Activated B cell treated with CpG ODN at 0.5 μM for 24 hours (primary cell): ENCODE measurements at regions not wholly inside any gene's neighbourhood (a gene's known extent, or its start where the extent isn't known, plus 50 kb on each side); places are given as distances from the start of the nearest gene placed in this dataset.

Experiments used
- ATAC-seq: fragments of 200-7000 bp; cut with Tn5 transposase; one replicate; pipeline ENCODE4 v1.10.0; 2021; ENCODE audit warnings: low read depth, mild to moderate bottlenecking, moderate library complexity
- CTCF ChIA-PET: fragments of 350-600 bp; sonication (Branson Sonifier 250); formaldehyde crosslinking; loops from one replicate; lab custom pipeline; 2021; ENCODE audit warnings: antibody characterized with exemption; lab: Charles Lee
- POLR2A ChIA-PET: fragments of 350-600 bp; sonication (Branson Sonifier 250); formaldehyde crosslinking; loops from one replicate; lab custom pipeline; 2021; ENCODE audit warnings: antibody characterized with exemption; lab: Charles Lee
- DNase-seq: peaks from one replicate; pipeline ENCODE4 v3.0.0; 2022
- H3K27ac Mint-ChIP-seq: one replicate; pipeline ENCODE4 v1.8.0; 2020; ENCODE audit warnings: mixed read lengths
- H3K27me3 Mint-ChIP-seq: one replicate; pipeline ENCODE4 v1.8.0; 2021; ENCODE audit warnings: mixed read lengths
- H3K36me3 Mint-ChIP-seq: one replicate; pipeline ENCODE4 v1.8.0; 2021; ENCODE audit warnings: low read depth, mixed read lengths
- H3K4me1 Mint-ChIP-seq: one replicate; pipeline ENCODE4 v1.8.0; 2021; ENCODE audit warnings: mixed read lengths
- H3K4me3 Mint-ChIP-seq: one replicate; pipeline ENCODE4 v1.8.0; 2020; ENCODE audit warnings: mild to moderate bottlenecking, mixed read lengths
- H3K9me3 Mint-ChIP-seq: one replicate; pipeline ENCODE4 v1.8.0; 2020; ENCODE audit warnings: mixed read lengths
- intact Hi-C: fragments of 100-400 bp; cut with micrococcal nuclease; formaldehyde crosslinking; loops from one replicate; pipeline ENCODE4 v1.15.1; 2024
- TF ChIP-seq, protein P1 (sequence below): fragments of 200-600 bp; IDR thresholded peaks from one replicate; pipeline ENCODE4 v1.8.0; 2022; ENCODE audit warnings: antibody characterized with exemption, mild to moderate bottlenecking

DNA sequence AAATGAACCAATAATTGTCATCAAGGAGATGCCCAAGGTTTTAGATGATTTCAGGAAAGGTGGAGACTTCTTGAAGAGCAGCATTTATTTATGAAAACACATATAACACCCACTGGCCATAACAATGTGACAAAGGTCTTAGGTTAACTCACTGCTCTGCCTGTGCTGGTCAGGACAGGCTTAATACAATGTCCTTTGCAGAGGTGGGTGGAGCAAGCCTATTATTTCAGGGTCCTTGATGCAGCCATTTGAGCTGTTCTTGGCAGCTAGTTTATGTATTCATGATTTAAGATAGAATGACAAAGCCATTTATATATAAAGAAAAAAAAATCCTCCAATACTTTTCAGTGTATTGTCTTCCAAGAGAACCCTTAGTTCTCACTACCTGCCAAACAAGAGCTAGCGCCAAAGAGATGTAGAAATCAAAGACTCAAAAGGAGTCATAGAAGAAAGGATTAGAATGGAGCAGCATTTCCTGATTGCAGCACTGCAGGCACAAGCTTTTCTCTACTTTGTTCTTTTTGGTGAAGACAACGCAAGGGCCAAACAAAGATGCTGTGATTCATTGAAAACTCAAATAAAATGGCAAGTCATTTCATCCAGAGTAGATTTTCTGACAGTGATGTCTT lies 124.3 kb upstream of the TSHZ2 start:
- ChIA-PET CTCF (no interaction called here), POLR2A (no interaction called here)
- Mint-ChIP-seq H3K27ac (no peak overlapping the region), H3K36me3 (no peaks in the 10 kb centered on the region), H3K4me3 (no peak overlapping the region), H3K9me3 (peaks cover 2% of the 10 kb centered on the region), H3K27me3 (peaks cover 2% of the 10 kb centered on the region), H3K4me1 (no peaks in the 10 kb centered on the region)
- TF ChIP-seq, protein P1, sequence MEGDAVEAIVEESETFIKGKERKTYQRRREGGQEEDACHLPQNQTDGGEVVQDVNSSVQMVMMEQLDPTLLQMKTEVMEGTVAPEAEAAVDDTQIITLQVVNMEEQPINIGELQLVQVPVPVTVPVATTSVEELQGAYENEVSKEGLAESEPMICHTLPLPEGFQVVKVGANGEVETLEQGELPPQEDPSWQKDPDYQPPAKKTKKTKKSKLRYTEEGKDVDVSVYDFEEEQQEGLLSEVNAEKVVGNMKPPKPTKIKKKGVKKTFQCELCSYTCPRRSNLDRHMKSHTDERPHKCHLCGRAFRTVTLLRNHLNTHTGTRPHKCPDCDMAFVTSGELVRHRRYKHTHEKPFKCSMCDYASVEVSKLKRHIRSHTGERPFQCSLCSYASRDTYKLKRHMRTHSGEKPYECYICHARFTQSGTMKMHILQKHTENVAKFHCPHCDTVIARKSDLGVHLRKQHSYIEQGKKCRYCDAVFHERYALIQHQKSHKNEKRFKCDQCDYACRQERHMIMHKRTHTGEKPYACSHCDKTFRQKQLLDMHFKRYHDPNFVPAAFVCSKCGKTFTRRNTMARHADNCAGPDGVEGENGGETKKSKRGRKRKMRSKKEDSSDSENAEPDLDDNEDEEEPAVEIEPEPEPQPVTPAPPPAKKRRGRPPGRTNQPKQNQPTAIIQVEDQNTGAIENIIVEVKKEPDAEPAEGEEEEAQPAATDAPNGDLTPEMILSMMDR, result no peak
- ATAC-seq (no peak), DNase-seq (no peak)
- intact Hi-C loops, result no loop called here

DNA sequence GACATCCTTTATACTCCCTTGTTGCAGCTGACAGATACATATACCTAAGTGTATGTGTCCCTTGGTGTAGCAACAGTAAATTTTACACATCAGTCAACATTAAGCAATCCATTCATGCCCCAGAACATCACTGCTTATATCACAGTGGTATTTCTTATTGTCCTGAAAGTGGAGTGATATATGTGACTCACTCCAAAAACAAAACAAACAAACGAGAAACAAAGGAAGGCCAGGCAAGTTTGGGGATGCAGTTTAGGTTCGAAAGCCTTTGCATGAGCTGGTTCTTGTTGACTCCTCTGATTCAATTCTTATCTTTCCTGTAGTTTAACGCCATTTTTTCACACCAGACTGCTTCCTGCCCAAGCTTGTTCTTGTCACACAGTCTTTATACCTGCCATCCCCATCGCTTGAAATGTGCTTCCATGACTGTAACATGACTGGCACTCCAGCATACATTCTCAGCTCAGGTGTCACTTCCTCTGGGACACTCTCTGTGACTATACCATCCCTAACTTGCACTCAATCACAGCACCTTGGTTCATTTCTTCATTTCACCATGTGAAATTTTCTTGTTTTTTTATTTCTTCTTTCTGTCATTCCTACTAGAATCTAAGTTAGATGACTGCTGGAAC lies 125.0 kb upstream of the TSHZ2 start:
- intact Hi-C loops, result no loop called here
- POLR2A ChIA-PET, result no interaction called here
- CTCF ChIA-PET, result no interaction called here

DNA sequence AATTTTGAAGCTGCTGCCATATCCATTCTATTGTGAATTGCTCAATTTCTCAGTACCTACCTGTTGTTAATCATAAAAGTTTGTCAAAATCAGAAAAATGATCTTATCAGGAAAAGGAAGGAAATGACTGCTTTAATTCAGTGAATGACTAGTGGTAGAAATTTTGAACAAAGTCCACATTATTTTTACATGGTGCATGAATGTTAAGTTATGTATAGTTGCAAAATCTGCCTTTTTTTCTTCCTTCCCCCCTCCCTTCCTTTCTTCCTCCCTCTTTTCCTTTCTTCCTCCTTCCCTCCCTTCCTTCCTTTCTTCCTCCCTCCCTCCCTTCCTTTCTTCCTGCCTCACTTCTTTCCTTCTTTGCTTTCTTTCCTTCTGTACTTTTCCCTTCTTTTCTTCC lies 127.1 kb upstream of the TSHZ2 start:
- H3K4me3 Mint-ChIP-seq, result no peak overlapping the region
- intact Hi-C loops, result no loop called here
- POLR2A ChIA-PET, result no interaction called here
- H3K9me3 Mint-ChIP-seq, result peaks cover 2% of the 10 kb centered on the region
- DNase-seq (no peak), ATAC-seq (no peak)
- H3K36me3 Mint-ChIP-seq, result no peaks in the 10 kb centered on the region
- H3K27me3 Mint-ChIP-seq, result peaks cover 2% of the 10 kb centered on the region
- CTCF ChIA-PET, result no interaction called here
- H3K4me1 Mint-ChIP-seq, result no peaks in the 10 kb centered on the region
- TF ChIP-seq, protein P1, result no peak
- H3K27ac Mint-ChIP-seq, result no peak overlapping the region

More for the DNA sequence above, 125.0 kb upstream of the TSHZ2 start:
- Mint-ChIP-seq H3K36me3 (no peaks in the 10 kb centered on the region), H3K27me3 (peaks cover 2% of the 10 kb centered on the region), H3K27ac (no peak overlapping the region), H3K4me1 (no peaks in the 10 kb centered on the region), H3K4me3 (no peak overlapping the region), H3K9me3 (peaks cover 2% of the 10 kb centered on the region)
- DNase-seq, result no peak
- TF ChIP-seq, protein P1, result no peak
- ATAC-seq, result no peak

DNA sequence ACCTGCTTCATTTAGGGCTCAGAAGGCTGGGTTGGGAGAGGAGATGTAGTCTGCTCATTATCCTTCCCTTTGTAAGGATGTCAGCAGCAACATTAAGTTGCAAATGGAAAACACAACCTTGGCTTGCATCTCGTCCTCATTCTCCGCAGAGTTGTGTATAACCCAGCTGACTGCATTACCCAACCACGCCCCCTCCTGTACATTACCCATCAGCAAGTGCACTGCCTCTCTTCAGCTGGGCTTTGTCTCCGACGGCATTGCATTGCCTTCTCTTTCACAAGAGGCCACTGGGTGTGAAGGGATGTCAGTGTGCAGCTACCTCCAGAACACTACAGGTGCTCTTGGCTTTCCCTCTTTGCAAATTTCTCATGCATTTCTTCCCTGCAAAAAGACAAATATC lies 128.7 kb upstream of the TSHZ2 start:
- TF ChIP-seq, protein P1, result no peak
- ChIA-PET POLR2A (no interaction called here), CTCF (no interaction called here)
- DNase-seq (no peak), ATAC-seq (no peak)
- intact Hi-C loops, result no loop called here
- Mint-ChIP-seq H3K4me1 (no peaks in the 10 kb centered on the region), H3K27ac (no peak overlapping the region), H3K36me3 (no peaks in the 10 kb centered on the region), H3K9me3 (no peaks in the 10 kb centered on the region), H3K27me3 (peaks cover 4% of the 10 kb centered on the region), H3K4me3 (no peak overlapping the region)

DNA sequence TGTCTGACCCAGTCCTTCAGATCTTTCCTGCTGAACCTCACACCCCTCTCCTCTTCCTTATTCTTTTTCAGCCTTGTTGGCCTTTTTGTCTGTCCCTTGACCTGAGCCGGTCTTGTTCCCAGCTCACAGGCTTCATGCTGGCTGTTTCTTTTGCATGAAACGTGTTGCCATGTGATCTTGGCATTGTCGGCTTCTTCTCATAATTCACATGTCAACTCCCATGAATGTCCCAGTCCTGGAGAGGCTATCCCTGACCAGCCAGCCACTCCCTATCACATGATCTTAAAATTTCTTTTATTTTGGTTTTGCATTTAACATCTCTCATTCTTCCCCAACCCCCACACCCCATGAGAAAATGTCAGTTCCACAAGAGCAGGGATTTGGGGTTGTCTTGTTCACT lies 131.2 kb upstream of the TSHZ2 start:
- H3K27ac Mint-ChIP-seq, result no peak overlapping the region
- ATAC-seq (no peak), DNase-seq (no peak)
- POLR2A ChIA-PET, result no interaction called here
- H3K4me1 Mint-ChIP-seq, result no peaks in the 10 kb centered on the region
- no peaks in the 10 kb centered on the region for H3K36me3 Mint-ChIP-seq
- TF ChIP-seq, protein P1, result no peak
- intact Hi-C loops, result no loop called here
- no peak overlapping the region for H3K4me3 Mint-ChIP-seq
- CTCF ChIA-PET, result no interaction called here
- peaks cover 1% of the 10 kb centered on the region for H3K27me3 Mint-ChIP-seq
- no peaks in the 10 kb centered on the region for H3K9me3 Mint-ChIP-seq
